DND-41 (cell line): ENCODE measurements at regions not wholly inside any gene's neighbourhood (a gene's known extent, or its start where the extent isn't known, plus 50 kb on each side); places are given as distances from the start of the nearest gene placed in this dataset.
"Not testable (repeated sequence)": the region's sequence is repeated elsewhere in the genome, so short reads cannot be mapped to it uniquely, and the experiment has no call there.

Experiments
- ATAC-seq: fragments of 200-7000 bp; cut with Tn5 transposase; 3 replicates; pipeline ENCODE4 v1.9.1; 2021; ENCODE audit warnings: low read depth; ENCODE audit not compliant: insufficient read depth
- DNase-seq: peaks from one replicate; pipeline ENCODE4 v3.0.0-alpha.2; 2020
- H2AFZ ChIP-seq: 2 replicates; pipeline ENCODE4 v1.6.0; 2012; ENCODE audit warnings: low read depth, low read length
- H3K27ac ChIP-seq: 2 replicates; pipeline ENCODE4 v1.5.1; 2012; ENCODE audit warnings: low read length, inconsistent platforms
- H3K27me3 ChIP-seq: fragments of 200-600 bp; sonication (generic); 2 replicates; pipeline ENCODE4 v1.6.0; 2012; ENCODE audit warnings: low read length, mild to moderate bottlenecking, inconsistent platforms; ENCODE audit not compliant: insufficient read depth, poor library complexity
- H3K36me3 ChIP-seq: 2 replicates; pipeline ENCODE4 v1.5.1; 2012; ENCODE audit warnings: low read length, inconsistent platforms; ENCODE audit not compliant: insufficient read depth
- H3K4me1 ChIP-seq: 2 replicates; pipeline ENCODE4 v1.5.1; 2012; ENCODE audit warnings: mild to moderate bottlenecking, low read length; ENCODE audit not compliant: insufficient read depth
- H3K4me2 ChIP-seq: 2 replicates; pipeline ENCODE4 v1.6.0; 2012; ENCODE audit warnings: mild to moderate bottlenecking, moderate library complexity, low read length, inconsistent platforms; ENCODE audit not compliant: insufficient read depth
- H3K4me3 ChIP-seq, 2 experiments: fragments of 200-600 bp in 1 of 2; shearing (Covaris generic) in 1 of 2; 2 replicates each; pipeline ENCODE4 v1.5.1; 2012 to 2016; ENCODE audit warnings: inconsistent platforms in 2 of 2, low read length in 2 of 2, mild to moderate bottlenecking in 2 of 2, low read depth in 1 of 2, moderate library complexity in 1 of 2
- H3K79me2 ChIP-seq: 2 replicates; pipeline ENCODE4 v1.6.0; 2012; ENCODE audit warnings: low read length, inconsistent platforms; ENCODE audit not compliant: insufficient read depth
- H3K9ac ChIP-seq: 2 replicates; pipeline ENCODE4 v1.6.0; 2012; ENCODE audit warnings: low read depth, mild to moderate bottlenecking, inconsistent platforms, low read length, moderate library complexity
- H3K9me3 ChIP-seq: 2 replicates; pipeline ENCODE4 v1.5.1; 2012; ENCODE audit warnings: low read length, moderate library complexity, mild to moderate bottlenecking, inconsistent platforms; ENCODE audit not compliant: insufficient read depth, severe bottlenecking
- H4K20me1 ChIP-seq: 2 replicates; pipeline ENCODE4 v1.6.0; 2012; ENCODE audit warnings: low read length; ENCODE audit not compliant: insufficient read depth
- CTCF ChIP-seq: IDR thresholded peaks from 2 replicates; pipeline ENCODE4 v1.5.1; 2012; ENCODE audit warnings: borderline replicate concordance, low read length, moderate library complexity, mild to moderate bottlenecking; ENCODE audit not compliant: poor library complexity, severe bottlenecking; ENCODE audit errors: extremely low read depth
- EZH2 ChIP-seq: IDR thresholded peaks from 3 replicates; pipeline ENCODE4 v1.6.1; 2012; ENCODE audit warnings: borderline replicate concordance, low read depth, mild to moderate bottlenecking, moderate library complexity, low read length, inconsistent platforms; ENCODE audit not compliant: severe bottlenecking

GRCh38 chr15:25245801-25246622, 192.8 kb downstream of the UBE3A start:
- Histone ChIP-seq H3K36me3 (no peaks in the 10 kb centered on the region), H3K4me2 (no peak overlapping the region), H3K4me3 (no peak overlapping the region), H3K27ac (no peak overlapping the region), H2AFZ (no peak overlapping the region), H3K9me3 (peaks cover 16% of the 10 kb centered on the region), H3K27me3 (no peaks in the 10 kb centered on the region), H4K20me1 (no peaks in the 10 kb centered on the region), H3K9ac (no peak overlapping the region), H3K4me1 (no peaks in the 10 kb centered on the region), H3K79me2 (no peaks in the 10 kb centered on the region)
- DNase-seq (no peak), ATAC-seq (no peak)
- no peak for TF ChIP-seq EZH2

DNA sequence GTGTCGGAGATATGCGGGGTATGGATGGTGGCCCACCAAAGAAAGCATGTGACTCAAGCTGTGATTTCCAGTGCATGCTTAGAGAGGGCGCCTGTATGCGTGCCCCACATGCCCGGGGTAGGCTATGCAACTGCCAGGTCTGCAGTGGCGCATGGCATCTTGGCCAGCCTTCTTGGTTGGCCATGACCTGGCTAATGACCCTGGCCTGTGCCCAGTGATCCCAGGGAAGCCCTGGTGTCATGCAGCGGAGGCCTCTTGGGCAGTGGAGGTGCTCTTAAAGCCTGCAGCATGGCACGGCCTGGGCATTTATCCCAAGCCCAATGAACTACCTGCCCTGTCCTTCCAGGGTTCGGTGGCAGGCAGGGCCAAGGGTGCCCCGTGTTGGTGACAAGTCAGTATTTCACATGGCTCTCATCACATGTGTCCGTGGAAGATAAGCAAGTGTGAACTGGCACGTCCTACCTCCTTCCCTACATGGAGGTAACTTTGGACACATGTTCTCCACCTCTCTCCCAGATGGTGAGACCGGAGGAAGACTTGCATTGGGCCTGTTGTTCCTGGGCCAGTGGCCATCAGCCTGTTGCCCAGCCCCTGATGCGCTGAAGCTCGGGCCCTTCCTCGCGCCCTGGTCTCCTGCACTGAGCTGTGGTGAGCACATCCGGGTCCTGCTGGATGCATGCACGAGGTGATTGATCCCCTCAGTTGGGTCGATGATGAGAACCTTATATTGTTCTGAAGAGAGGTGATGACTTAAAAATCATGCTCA, 192.0 kb downstream of the UBE3A start:
- Histone ChIP-seq H3K36me3 (no peaks in the 10 kb centered on the region), H3K9ac (no peak overlapping the region), H3K27ac (no peak overlapping the region), H3K4me3 (no peak overlapping the region), H3K9me3 (peaks cover 16% of the 10 kb centered on the region), H2AFZ (no peak overlapping the region), H3K4me1 (no peaks in the 10 kb centered on the region), H4K20me1 (no peaks in the 10 kb centered on the region), H3K79me2 (no peaks in the 10 kb centered on the region), H3K4me2 (no peak overlapping the region), H3K27me3 (no peaks in the 10 kb centered on the region)
- ATAC-seq (no peak), DNase-seq (no peak)
- no peak for TF ChIP-seq CTCF
- TF ChIP-seq EZH2 = no peak

DNA sequence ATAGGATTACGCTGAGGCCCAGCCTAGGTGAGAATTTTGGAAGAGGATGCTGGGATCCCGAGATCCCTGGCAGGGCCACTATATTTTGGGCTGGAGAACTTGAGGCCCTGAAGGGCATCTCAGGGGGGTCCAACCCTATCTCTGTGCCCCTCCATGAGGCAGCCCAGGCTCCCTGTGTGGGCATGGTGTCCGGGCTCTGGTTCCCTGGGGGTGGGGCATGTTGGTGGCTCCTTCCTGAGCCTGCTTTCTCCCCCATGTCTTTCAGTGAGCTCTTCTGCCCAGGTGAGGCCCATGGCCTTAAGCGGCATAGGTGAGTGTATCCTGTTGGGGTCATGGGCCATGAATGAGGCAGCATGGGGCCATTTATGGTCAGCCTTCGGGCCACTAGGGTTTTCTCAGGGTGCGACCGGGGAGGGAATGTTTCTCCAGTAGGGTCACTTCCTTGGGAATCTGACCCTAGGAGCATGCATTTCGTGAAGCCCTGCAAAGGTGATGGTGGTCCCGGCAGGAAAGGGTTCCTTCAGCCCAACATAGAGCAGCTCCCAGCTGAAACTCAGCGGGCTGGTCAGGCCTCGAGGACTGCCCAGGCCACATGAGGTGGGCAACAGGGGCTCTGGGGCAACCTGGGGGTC, 191.3 kb downstream of the UBE3A start:
- H4K20me1 ChIP-seq = no peaks in the 10 kb centered on the region
- H3K9ac ChIP-seq = no peak overlapping the region
- TF ChIP-seq CTCF = no peak
- no peak for TF ChIP-seq EZH2
- H3K4me2 ChIP-seq = no peak overlapping the region
- H3K79me2 ChIP-seq = no peaks in the 10 kb centered on the region
- ATAC-seq (no peak), DNase-seq (no peak)
- no peak overlapping the region for H2AFZ ChIP-seq
- H3K4me3 ChIP-seq = no peak overlapping the region
- H3K27ac ChIP-seq = no peak overlapping the region
- H3K9me3 ChIP-seq = peaks cover 11% of the 10 kb centered on the region
- H3K36me3 ChIP-seq = no peaks in the 10 kb centered on the region
- no peaks in the 10 kb centered on the region for H3K27me3 ChIP-seq
- no peaks in the 10 kb centered on the region for H3K4me1 ChIP-seq

GRCh38 chr15:25248087-25248486, 190.7 kb downstream of the UBE3A start:
- H3K4me3 ChIP-seq, H2AFZ ChIP-seq, H3K9ac ChIP-seq, ATAC-seq, H4K20me1 ChIP-seq, H3K79me2 ChIP-seq, H3K36me3 ChIP-seq, H3K4me1 ChIP-seq, H3K27ac ChIP-seq, H3K4me2 ChIP-seq, H3K9me3 ChIP-seq, DNase-seq, H3K27me3 ChIP-seq: not testable (repeated sequence)
